ENCODE measurements at regions not wholly inside any gene's neighbourhood (a gene's known extent, or its start where the extent isn't known, plus 50 kb on each side); places are given as distances from the start of the nearest gene placed in this dataset.

DNA sequence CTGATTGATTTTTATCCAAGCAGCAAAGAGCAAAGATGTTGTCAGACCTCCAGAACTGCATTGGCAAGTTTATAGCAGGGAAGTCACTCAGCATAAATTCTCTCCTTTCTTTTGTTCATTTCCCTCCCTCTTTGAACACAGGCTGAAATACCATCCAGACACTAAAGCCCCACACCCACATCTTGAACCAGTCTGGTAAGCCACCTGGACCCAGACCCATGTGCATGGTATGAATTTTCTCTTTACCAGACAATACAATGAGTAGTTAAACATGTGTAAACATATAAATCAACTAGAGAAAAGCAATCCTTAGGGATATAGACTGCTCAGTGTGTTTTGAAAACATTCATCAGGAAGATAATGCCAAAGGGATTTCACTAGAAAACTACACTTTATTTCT lies 488.3 kb upstream of the FLRT2 start:
- H3K9me2 ChIP-seq (ENCODE audit: insufficient read depth, low read length): no peaks in the 10 kb centered on the region
- H3K79me2 ChIP-seq (replicated peaks; ENCODE audit: insufficient read depth, low read length): no peaks in the 10 kb centered on the region
- H3K4me3 ChIP-seq (ENCODE audit: low read length): no peak overlapping the region
- no peaks in the 10 kb centered on the region for H3K36me3 ChIP-seq (ENCODE audit: insufficient read depth, low read length)
- no peaks in the 10 kb centered on the region for H3K27me3 ChIP-seq (ENCODE audit: insufficient read depth, low read depth, low read length)
- H3K27ac ChIP-seq (ENCODE audit: low read length): no peak overlapping the region
- no peak overlapping the region for H3K4me2 ChIP-seq (ENCODE audit: low read length)
- no peak overlapping the region for H3K9ac ChIP-seq (ENCODE audit: low read length)
- H3K9me3 ChIP-seq (ENCODE audit: low read length): no peaks in the 10 kb centered on the region
- H2AFZ ChIP-seq (ENCODE audit: low read depth, low read length): no peak overlapping the region
- no peak for TF ChIP-seq EP300 (conservative IDR thresholded peaks at IDR 0.05; ENCODE audit: poor library complexity, severe bottlenecking)
- TF ChIP-seq, protein P1, sequence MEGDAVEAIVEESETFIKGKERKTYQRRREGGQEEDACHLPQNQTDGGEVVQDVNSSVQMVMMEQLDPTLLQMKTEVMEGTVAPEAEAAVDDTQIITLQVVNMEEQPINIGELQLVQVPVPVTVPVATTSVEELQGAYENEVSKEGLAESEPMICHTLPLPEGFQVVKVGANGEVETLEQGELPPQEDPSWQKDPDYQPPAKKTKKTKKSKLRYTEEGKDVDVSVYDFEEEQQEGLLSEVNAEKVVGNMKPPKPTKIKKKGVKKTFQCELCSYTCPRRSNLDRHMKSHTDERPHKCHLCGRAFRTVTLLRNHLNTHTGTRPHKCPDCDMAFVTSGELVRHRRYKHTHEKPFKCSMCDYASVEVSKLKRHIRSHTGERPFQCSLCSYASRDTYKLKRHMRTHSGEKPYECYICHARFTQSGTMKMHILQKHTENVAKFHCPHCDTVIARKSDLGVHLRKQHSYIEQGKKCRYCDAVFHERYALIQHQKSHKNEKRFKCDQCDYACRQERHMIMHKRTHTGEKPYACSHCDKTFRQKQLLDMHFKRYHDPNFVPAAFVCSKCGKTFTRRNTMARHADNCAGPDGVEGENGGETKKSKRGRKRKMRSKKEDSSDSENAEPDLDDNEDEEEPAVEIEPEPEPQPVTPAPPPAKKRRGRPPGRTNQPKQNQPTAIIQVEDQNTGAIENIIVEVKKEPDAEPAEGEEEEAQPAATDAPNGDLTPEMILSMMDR (IDR thresholded peaks at IDR 0.05; ENCODE audit: poor library complexity, severe bottlenecking): no peak
- no peak for TF ChIP-seq TAF1 (IDR thresholded peaks at IDR 0.05; ENCODE audit: low read depth)
- TF ChIP-seq, protein P2, sequence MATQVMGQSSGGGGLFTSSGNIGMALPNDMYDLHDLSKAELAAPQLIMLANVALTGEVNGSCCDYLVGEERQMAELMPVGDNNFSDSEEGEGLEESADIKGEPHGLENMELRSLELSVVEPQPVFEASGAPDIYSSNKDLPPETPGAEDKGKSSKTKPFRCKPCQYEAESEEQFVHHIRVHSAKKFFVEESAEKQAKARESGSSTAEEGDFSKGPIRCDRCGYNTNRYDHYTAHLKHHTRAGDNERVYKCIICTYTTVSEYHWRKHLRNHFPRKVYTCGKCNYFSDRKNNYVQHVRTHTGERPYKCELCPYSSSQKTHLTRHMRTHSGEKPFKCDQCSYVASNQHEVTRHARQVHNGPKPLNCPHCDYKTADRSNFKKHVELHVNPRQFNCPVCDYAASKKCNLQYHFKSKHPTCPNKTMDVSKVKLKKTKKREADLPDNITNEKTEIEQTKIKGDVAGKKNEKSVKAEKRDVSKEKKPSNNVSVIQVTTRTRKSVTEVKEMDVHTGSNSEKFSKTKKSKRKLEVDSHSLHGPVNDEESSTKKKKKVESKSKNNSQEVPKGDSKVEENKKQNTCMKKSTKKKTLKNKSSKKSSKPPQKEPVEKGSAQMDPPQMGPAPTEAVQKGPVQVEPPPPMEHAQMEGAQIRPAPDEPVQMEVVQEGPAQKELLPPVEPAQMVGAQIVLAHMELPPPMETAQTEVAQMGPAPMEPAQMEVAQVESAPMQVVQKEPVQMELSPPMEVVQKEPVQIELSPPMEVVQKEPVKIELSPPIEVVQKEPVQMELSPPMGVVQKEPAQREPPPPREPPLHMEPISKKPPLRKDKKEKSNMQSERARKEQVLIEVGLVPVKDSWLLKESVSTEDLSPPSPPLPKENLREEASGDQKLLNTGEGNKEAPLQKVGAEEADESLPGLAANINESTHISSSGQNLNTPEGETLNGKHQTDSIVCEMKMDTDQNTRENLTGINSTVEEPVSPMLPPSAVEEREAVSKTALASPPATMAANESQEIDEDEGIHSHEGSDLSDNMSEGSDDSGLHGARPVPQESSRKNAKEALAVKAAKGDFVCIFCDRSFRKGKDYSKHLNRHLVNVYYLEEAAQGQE (IDR thresholded peaks at IDR 0.05; ENCODE audit: borderline replicate concordance): no peak
- TF ChIP-seq MXI1 (conservative IDR thresholded peaks at IDR 0.05; ENCODE audit: poor library complexity, severe bottlenecking): no peak
- no peak for TF ChIP-seq POLR2AphosphoS5 (IDR thresholded peaks at IDR 0.05)
- TF ChIP-seq SMC3 (conservative IDR thresholded peaks at IDR 0.05; ENCODE audit: poor library complexity): no peak
- TF ChIP-seq RAD21 (conservative IDR thresholded peaks at IDR 0.05): no peak
- H3F3A ChIP-seq (ENCODE audit: insufficient read depth, low read length, poor library complexity, severe bottlenecking): no peaks in the 10 kb centered on the region
- no peaks in the 10 kb centered on the region for H4K20me1 ChIP-seq (ENCODE audit: insufficient read depth)

DNA sequence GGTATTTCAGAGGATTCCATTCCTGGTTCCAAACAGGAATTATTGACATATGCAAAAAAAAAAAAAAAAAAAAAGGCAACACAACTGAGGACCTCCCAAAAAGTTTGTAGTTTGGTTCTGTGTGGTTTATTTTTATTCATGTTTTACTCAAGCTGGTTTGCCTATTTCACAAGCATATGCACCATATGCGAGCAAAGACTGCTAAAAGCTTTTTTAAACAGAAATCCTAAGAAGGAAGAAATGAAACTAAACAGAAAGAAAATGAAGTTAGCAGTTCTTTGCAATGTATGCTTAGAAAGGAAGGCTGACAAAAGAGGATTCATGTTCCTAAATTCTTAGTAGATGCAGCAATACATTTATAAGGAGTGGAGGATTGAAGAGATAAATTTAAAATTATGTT lies 487.6 kb upstream of the FLRT2 start:
- Histone ChIP-seq H3K9me3 (ENCODE audit: low read length) (no peaks in the 10 kb centered on the region), H3K9ac (ENCODE audit: low read length) (no peak overlapping the region), H3K9me2 (ENCODE audit: insufficient read depth, low read length) (no peaks in the 10 kb centered on the region), H3K36me3 (ENCODE audit: insufficient read depth, low read length) (no peaks in the 10 kb centered on the region), H3K27ac (ENCODE audit: low read length) (no peak overlapping the region), H3F3A (ENCODE audit: insufficient read depth, low read length, poor library complexity, severe bottlenecking) (no peaks in the 10 kb centered on the region), H3K4me3 (ENCODE audit: low read length) (no peak overlapping the region), H3K27me3 (ENCODE audit: insufficient read depth, low read depth, low read length) (no peaks in the 10 kb centered on the region), H2AFZ (ENCODE audit: low read depth, low read length) (no peak overlapping the region), H4K20me1 (ENCODE audit: insufficient read depth) (no peaks in the 10 kb centered on the region), H3K4me2 (ENCODE audit: low read length) (no peak overlapping the region), H3K79me2 (replicated peaks; ENCODE audit: insufficient read depth, low read length) (no peaks in the 10 kb centered on the region)
- TF ChIP-seq, protein P2 (IDR thresholded peaks at IDR 0.05; ENCODE audit: borderline replicate concordance): no peak
- TF ChIP-seq POLR2AphosphoS5 (IDR thresholded peaks at IDR 0.05) (no peak), EZH2 (IDR thresholded peaks at IDR 0.05; ENCODE audit: borderline replicate concordance, insufficient read depth, low read length, poor library complexity, severe bottlenecking) (no peak), RAD21 (conservative IDR thresholded peaks at IDR 0.05) (no peak), EP300 (conservative IDR thresholded peaks at IDR 0.05; ENCODE audit: poor library complexity, severe bottlenecking) (no peak), TAF1 (IDR thresholded peaks at IDR 0.05; ENCODE audit: low read depth) (no peak), SMC3 (conservative IDR thresholded peaks at IDR 0.05; ENCODE audit: poor library complexity) (no peak), MXI1 (conservative IDR thresholded peaks at IDR 0.05; ENCODE audit: poor library complexity, severe bottlenecking) (no peak)
- TF ChIP-seq, protein P1 (IDR thresholded peaks at IDR 0.05; ENCODE audit: poor library complexity, severe bottlenecking): no peak
